CD14-positive monocyte (primary cell): ENCODE measurements at regions not wholly inside any gene's neighbourhood (a gene's known extent, or its start where the extent isn't known, plus 50 kb on each side); places are given as distances from the start of the nearest gene placed in this dataset.

ENCODE experiments used
- DNase-seq, 3 donors: peaks; one replicate each; pipeline ENCODE4 v3.0.0-alpha.2; 2011 to 2022
- H2AFZ ChIP-seq: 2 replicates; pipeline ENCODE4 v1.6.0; 2012; ENCODE audit warnings: mild to moderate bottlenecking, low read depth, low read length, inconsistent platforms; ENCODE audit not compliant: insufficient read depth, poor library complexity, severe bottlenecking
- H3K27ac ChIP-seq, 2 donors: 1 replicate in 1 of 2; 2 replicates in 1 of 2; pipeline ENCODE4 v1.5.1; 2012 to 2013; ENCODE audit warnings: low read length in 2 of 2, control low read depth in 1 of 2, inconsistent platforms in 1 of 2, low read depth in 1 of 2, mild to moderate bottlenecking in 1 of 2
- H3K27me3 ChIP-seq, 2 donors: one replicate each; pipeline versions ENCODE4 v1.6.0 to v1.6.1; 2011 to 2013; ENCODE audit warnings: low read length in 2 of 2; ENCODE audit not compliant: control insufficient read depth in 2 of 2, insufficient read depth in 2 of 2
- H3K36me3 ChIP-seq, 2 donors: replicated peaks in 1 of 2; 1 replicate in 1 of 2; 2 replicates in 1 of 2; pipeline versions ENCODE4 v1.5.1 to v1.6.1; 2012 to 2013; ENCODE audit warnings: low read length in 2 of 2, control low read depth in 1 of 2, inconsistent platforms in 1 of 2, mild to moderate bottlenecking in 1 of 2; ENCODE audit not compliant: insufficient read depth in 2 of 2, control insufficient read depth in 1 of 2
- H3K4me1 ChIP-seq, 2 donors: 1 replicate in 1 of 2; 2 replicates in 1 of 2; pipeline versions ENCODE4 v1.5.1 to v1.6.1; 2012 to 2013; ENCODE audit warnings: low read length in 2 of 2, control low read depth in 1 of 2, inconsistent platforms in 1 of 2, mild to moderate bottlenecking in 1 of 2, moderate library complexity in 1 of 2; ENCODE audit not compliant: insufficient read depth in 2 of 2, control insufficient read depth in 1 of 2
- H3K4me2 ChIP-seq: replicated peaks from 2 replicates; pipeline ENCODE3; 2012; ENCODE audit warnings: low read length, moderate library complexity, mild to moderate bottlenecking; ENCODE audit not compliant: poor library complexity, severe bottlenecking; ENCODE audit errors: extremely low read depth
- H3K4me3 ChIP-seq, 3 experiments: fragments of 200-600 bp in 1 of 3; sonication (generic) in 1 of 3; replicated peaks in 1 of 3; 1 replicate in 2 of 3; 2 replicates in 1 of 3; pipeline ENCODE4 v1.5.1; 2011 to 2013; ENCODE audit warnings: low read length in 3 of 3, mild to moderate bottlenecking in 3 of 3, control low read depth in 2 of 3, low read depth in 2 of 3, inconsistent platforms in 1 of 3, moderate library complexity in 1 of 3
- H3K79me2 ChIP-seq: 2 replicates; pipeline ENCODE4 v1.6.0; 2012; ENCODE audit warnings: mild to moderate bottlenecking, control low read depth, inconsistent platforms, low read length, moderate library complexity; ENCODE audit not compliant: insufficient read depth
- H3K9ac ChIP-seq: 2 replicates; pipeline ENCODE4 v1.6.0; 2017; ENCODE audit warnings: low read length, mild to moderate bottlenecking; ENCODE audit not compliant: insufficient read depth, poor library complexity, severe bottlenecking
- H3K9me3 ChIP-seq, 2 donors: replicated peaks in 1 of 2; 1 replicate in 1 of 2; 2 replicates in 1 of 2; pipeline versions ENCODE4 v1.5.1 to v1.6.1; 2012 to 2013; ENCODE audit warnings: low read length in 2 of 2, control low read depth in 1 of 2; ENCODE audit not compliant: control insufficient read depth in 1 of 2, insufficient read depth in 1 of 2
- H4K20me1 ChIP-seq: 2 replicates; pipeline ENCODE4 v1.6.0; 2012; ENCODE audit warnings: mild to moderate bottlenecking, low read length, control low read depth, moderate library complexity; ENCODE audit not compliant: insufficient read depth
- H3K27ac Mint-ChIP-seq, 7 donors: one replicate each; pipeline ENCODE4 v1.8.0; 2020; ENCODE audit warnings: mild to moderate bottlenecking in 7 of 7, mixed read lengths in 7 of 7, moderate library complexity in 6 of 7, inconsistent platforms in 2 of 7
- H3K27me3 Mint-ChIP-seq, 3 donors: one replicate each; pipeline ENCODE4 v1.8.0; 2021 to 2022; ENCODE audit warnings: low read depth in 3 of 3, mild to moderate bottlenecking in 3 of 3, mixed read lengths in 3 of 3, moderate library complexity in 3 of 3, inconsistent platforms in 1 of 3
- H3K36me3 Mint-ChIP-seq, 2 donors: one replicate each; pipeline ENCODE4 v1.8.0; 2020; ENCODE audit warnings: mixed read lengths in 2 of 2, inconsistent platforms in 1 of 2, mild to moderate bottlenecking in 1 of 2
- H3K4me1 Mint-ChIP-seq: one replicate; pipeline ENCODE4 v1.8.0; 2020; ENCODE audit warnings: mild to moderate bottlenecking, mixed read lengths
- H3K4me3 Mint-ChIP-seq, 2 donors: one replicate each; pipeline ENCODE4 v1.8.0; 2020; ENCODE audit warnings: mild to moderate bottlenecking in 2 of 2, mixed read lengths in 2 of 2, moderate library complexity in 1 of 2
- H3K9me3 Mint-ChIP-seq, 7 donors: one replicate each; pipeline ENCODE4 v1.8.0; 2020 to 2022; ENCODE audit warnings: mixed read lengths in 7 of 7, mild to moderate bottlenecking in 6 of 7, moderate library complexity in 6 of 7, inconsistent platforms in 2 of 7
- WGBS: methylation state at CpG from one replicate; pipeline ENCODE4 v1.1.5; 2013; ENCODE audit warnings: missing lambda C conversion rate; ENCODE audit not compliant: insufficient coverage; 5-methylcytosine and 5-hydroxymethylcytosine counted together
- intact Hi-C, 2 donors: fragments of 100-400 bp; cut with micrococcal nuclease; formaldehyde crosslinking; loops; one replicate each; pipeline versions ENCODE4 v1.15.0 to v1.15.1; 2023
- TF ChIP-seq, protein P1 (sequence below): fragments of 200-600 bp; IDR thresholded peaks from one replicate; pipeline ENCODE4 v1.8.0; 2022; ENCODE audit warnings: antibody characterized with exemption, mild to moderate bottlenecking

DNA sequence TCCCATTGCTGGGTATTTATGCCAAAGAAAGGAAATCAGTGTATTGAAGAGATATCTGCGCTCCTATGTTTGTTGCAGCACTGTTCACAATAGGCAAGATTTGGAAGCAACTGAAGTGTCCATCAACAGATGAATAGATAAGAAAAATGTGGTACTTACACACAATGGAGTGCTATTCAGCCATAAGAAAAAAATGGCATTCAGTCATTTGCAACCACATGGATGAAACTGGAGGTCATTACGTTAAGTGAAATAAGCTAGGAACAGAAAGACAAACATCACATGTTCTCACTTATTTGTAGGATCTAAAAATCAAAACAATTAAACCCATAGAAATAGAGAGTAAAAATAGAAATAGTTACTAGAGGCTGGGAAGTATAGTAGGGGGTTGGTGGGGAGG is 1133.1 kb upstream of the ACO1 start:
- Histone ChIP-seq H3K36me3 (no peaks in the 10 kb centered on the region), H3K4me3 (no peak overlapping the region), H3K27me3 (no peaks in the 10 kb centered on the region), H2AFZ (no peak overlapping the region), H3K27ac (no peak overlapping the region), H3K79me2 (no peaks in the 10 kb centered on the region), H3K4me1 (no peaks in the 10 kb centered on the region), H3K9me3 (peaks cover 13 to 18% of the 10 kb centered on the region in 2 donors), H4K20me1 (no peaks in the 10 kb centered on the region), H3K4me2 (no peak overlapping the region), H3K9ac (no peak overlapping the region)
- TF ChIP-seq, protein P1, sequence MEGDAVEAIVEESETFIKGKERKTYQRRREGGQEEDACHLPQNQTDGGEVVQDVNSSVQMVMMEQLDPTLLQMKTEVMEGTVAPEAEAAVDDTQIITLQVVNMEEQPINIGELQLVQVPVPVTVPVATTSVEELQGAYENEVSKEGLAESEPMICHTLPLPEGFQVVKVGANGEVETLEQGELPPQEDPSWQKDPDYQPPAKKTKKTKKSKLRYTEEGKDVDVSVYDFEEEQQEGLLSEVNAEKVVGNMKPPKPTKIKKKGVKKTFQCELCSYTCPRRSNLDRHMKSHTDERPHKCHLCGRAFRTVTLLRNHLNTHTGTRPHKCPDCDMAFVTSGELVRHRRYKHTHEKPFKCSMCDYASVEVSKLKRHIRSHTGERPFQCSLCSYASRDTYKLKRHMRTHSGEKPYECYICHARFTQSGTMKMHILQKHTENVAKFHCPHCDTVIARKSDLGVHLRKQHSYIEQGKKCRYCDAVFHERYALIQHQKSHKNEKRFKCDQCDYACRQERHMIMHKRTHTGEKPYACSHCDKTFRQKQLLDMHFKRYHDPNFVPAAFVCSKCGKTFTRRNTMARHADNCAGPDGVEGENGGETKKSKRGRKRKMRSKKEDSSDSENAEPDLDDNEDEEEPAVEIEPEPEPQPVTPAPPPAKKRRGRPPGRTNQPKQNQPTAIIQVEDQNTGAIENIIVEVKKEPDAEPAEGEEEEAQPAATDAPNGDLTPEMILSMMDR: no peak
- Mint-ChIP-seq H3K27me3 (peaks cover 0 to 1% (median 0%) of the 10 kb centered on the region in 3 donors), H3K36me3 (no peaks in the 10 kb centered on the region), H3K4me3 (no peak overlapping the region), H3K9me3 (peaks cover 8 to 25% (median 16%) of the 10 kb centered on the region in 7 donors), H3K4me1 (no peaks in the 10 kb centered on the region), H3K27ac (no peak overlapping the region)
- DNase-seq: no peak
- no CpG with 5 or more reads among the region's 2 CpGs for WGBS
- intact Hi-C loops: no loop called here

DNA sequence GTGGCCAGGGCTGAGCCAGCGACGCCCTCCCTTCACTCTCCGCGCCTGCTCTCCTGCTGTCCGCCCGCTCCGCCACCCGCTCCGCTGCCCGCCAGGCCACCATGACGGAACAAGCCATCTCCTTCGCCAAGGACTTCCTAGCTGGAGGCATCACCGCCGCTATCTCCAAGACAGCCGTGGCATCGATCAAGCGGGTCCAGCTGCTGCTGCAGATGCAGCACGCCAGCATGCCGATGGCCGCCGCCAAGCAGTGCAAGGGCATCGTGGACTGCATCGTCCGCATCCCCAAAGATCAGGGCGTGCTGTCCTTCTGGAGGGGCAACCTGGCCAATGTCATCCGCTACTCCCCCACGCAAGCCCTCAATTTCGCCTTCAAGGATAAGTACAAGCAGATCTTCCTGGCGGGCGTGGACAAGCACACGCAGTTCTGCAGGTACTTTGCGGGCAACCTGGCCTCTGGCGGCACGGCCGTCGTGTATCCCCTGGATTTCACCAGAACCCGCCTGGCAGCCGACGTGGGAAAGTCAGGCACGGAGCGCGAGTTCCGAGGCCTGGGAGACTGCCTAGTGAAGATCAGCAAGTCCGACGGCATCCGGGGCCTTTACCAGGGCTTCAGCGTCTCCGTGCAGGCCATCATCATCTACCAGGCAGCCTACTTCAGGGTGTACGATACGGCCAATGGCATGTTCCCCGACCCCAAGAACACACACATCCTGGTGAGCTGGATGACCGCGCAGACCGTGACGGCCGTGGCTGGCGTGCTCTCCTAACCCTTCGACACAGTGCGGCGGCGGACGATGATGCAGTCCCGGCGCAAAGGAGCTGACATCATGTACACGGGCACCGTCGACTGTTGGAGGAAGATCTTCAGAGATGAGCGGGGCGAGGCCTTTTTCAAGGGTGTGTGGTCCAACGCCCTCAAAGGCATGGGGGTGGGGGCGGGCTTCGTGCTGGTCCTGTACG is 1130.4 kb upstream of the ACO1 start:
- TF ChIP-seq, protein P1: no peak
- H3K27ac Mint-ChIP-seq: no peak overlapping the region
- DNase-seq: peak in 1 of 3 donors; percentile 2

More for the DNA sequence above, 1130.4 kb upstream of the ACO1 start:
- Histone ChIP-seq H3K27ac (no peak overlapping the region), H3K4me3 (no peak overlapping the region), H3K27me3 (no peaks in the 10 kb centered on the region), H3K9ac (no peak overlapping the region), H3K79me2 (no peaks in the 10 kb centered on the region), H3K4me1 (no peaks in the 10 kb centered on the region), H4K20me1 (no peaks in the 10 kb centered on the region), H2AFZ (no peak overlapping the region), H3K9me3 (peaks cover 13 to 18% of the 10 kb centered on the region in 2 donors), H3K4me2 (no peak overlapping the region), H3K36me3 (no peaks in the 10 kb centered on the region)
- peaks cover 0 to 1% (median 0%) of the 10 kb centered on the region in 3 donors for H3K27me3 Mint-ChIP-seq
- H3K4me1 Mint-ChIP-seq: no peaks in the 10 kb centered on the region
- 96% methylated on average over 69 of the region's 73 CpGs for WGBS
- H3K9me3 Mint-ChIP-seq: peaks cover 8 to 18% (median 11%) of the 10 kb centered on the region in 7 donors
- intact Hi-C loops: no loop called here
- no peak overlapping the region for H3K4me3 Mint-ChIP-seq
- H3K36me3 Mint-ChIP-seq: no peaks in the 10 kb centered on the region
